T-helper 2 cell treated with Interferon-gamma antibody and Interleukin-4, amounts not matched to agents 5 μg/mL and 100 μg/mL, for 36 hours (primary cell): ENCODE measurements at regions not wholly inside any gene's neighbourhood (a gene's known extent, or its start where the extent isn't known, plus 50 kb on each side); places are given as distances from the start of the nearest gene placed in this dataset.

Experiments
- DNase-seq: peaks from one replicate; pipeline ENCODE4 v3.0.0; 2021; ENCODE audit warnings: low spot score
- H3K27ac Mint-ChIP-seq: one replicate; pipeline ENCODE4 v1.8.0; 2021; ENCODE audit warnings: mild to moderate bottlenecking, mixed read lengths
- H3K27me3 Mint-ChIP-seq: one replicate; pipeline ENCODE4 v1.8.0; 2021; ENCODE audit warnings: low read depth, mixed read lengths
- H3K36me3 Mint-ChIP-seq: one replicate; pipeline ENCODE4 v1.8.0; 2021; ENCODE audit warnings: low read depth, mixed read lengths
- H3K4me1 Mint-ChIP-seq: one replicate; pipeline ENCODE4 v1.8.0; 2021; ENCODE audit warnings: low read depth, mixed read lengths
- H3K4me3 Mint-ChIP-seq: one replicate; pipeline ENCODE4 v1.8.0; 2022; ENCODE audit warnings: mild to moderate bottlenecking, moderate library complexity, mixed read lengths
- H3K9me3 Mint-ChIP-seq: one replicate; pipeline ENCODE4 v1.8.0; 2021; ENCODE audit warnings: mixed read lengths

DNA sequence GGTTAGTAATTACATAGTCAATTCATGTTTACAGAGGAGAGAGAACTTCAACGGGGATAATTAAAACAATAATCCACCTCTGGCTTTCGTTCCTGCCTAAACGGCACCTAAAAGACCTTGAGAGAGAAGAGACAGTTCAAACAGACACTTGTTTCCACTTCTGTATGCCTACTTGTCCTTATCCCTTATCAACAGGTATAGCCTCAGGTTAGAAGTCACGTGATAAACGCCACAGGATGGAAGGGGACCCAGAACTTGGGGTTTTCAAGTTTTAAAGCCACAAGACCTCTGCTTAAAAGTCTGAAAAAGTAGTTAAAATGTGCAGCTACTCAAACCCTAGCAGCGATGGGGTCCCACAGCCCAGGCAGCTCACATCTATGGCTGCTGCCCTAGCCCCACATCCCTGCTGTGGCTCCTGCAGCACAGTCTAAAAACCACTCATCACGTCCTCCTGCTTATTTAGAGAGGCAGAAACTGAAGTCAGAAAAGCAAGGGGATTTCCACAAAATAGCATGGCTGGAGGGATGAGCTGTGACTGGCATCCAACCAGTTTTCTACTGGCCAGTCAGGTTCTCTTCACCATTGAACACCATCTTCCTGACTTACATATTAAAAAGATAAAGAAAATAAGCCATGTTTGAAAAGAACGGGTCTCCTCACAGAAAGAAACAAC lies 51.2 kb upstream of the SEC16B start:
- H3K4me3 Mint-ChIP-seq, result no peak overlapping the region
- no peak for DNase-seq
- peaks cover 4% of the 10 kb centered on the region for H3K9me3 Mint-ChIP-seq
- H3K4me1 Mint-ChIP-seq, result no peaks in the 10 kb centered on the region
- no peak overlapping the region for H3K27ac Mint-ChIP-seq
- H3K27me3 Mint-ChIP-seq, result no peaks in the 10 kb centered on the region
- H3K36me3 Mint-ChIP-seq, result no peaks in the 10 kb centered on the region

GRCh38 chr1:178021950-178022349 lies 52.1 kb upstream of the SEC16B start:
- Mint-ChIP-seq H3K27me3 (no peaks in the 10 kb centered on the region), H3K9me3 (peaks cover 4% of the 10 kb centered on the region), H3K4me1 (no peaks in the 10 kb centered on the region), H3K4me3 (no peak overlapping the region), H3K36me3 (no peaks in the 10 kb centered on the region), H3K27ac (no peak overlapping the region)
- no peak for DNase-seq

DNA sequence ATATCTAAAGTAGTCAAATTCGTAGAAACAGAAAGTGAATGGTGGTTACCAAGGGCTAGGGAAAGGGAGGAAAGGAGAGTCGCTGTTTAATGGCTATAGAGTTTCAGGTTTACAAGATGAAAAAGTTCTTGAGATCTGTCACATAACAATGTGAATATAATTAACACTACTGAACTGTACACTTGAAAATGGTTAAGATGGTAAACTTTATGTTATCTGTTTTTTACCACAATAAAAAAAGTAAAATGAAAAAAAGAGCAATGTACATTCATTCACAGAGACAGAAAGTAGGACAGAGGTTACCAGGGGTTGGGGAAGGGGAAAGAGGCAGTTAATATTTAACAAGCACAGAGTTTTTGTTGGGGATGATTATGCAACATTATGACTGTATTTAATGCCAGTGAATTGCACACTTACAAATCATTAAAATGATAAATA lies 53.3 kb upstream of the SEC16B start:
- Mint-ChIP-seq H3K4me1 (no peaks in the 10 kb centered on the region), H3K27ac (no peak overlapping the region), H3K9me3 (no peaks in the 10 kb centered on the region), H3K4me3 (no peak overlapping the region), H3K27me3 (no peaks in the 10 kb centered on the region), H3K36me3 (no peaks in the 10 kb centered on the region)
- no peak for DNase-seq

DNA sequence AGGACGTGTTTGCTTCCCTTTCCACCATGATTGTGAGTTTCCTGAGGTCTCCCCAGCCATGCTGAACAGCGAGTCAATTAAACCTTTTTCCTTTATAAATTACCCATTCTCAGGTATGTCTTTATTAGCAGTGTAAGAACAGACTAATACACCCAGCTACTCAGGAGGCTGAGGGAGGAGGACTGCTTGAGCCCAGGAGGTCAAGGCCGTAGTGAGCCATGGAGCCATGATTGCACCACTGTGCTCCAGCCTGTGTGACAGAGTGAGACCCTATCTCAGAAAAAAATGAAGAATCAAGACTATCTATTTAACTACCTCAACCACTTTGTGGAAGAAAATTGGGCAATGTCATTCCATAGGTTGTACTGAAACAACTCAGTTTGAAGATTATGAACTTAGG lies 54.6 kb upstream of the SEC16B start:
- Mint-ChIP-seq H3K36me3 (no peaks in the 10 kb centered on the region), H3K9me3 (no peaks in the 10 kb centered on the region), H3K4me1 (no peaks in the 10 kb centered on the region), H3K27ac (no peak overlapping the region), H3K4me3 (no peak overlapping the region), H3K27me3 (no peaks in the 10 kb centered on the region)
- no peak for DNase-seq

DNA sequence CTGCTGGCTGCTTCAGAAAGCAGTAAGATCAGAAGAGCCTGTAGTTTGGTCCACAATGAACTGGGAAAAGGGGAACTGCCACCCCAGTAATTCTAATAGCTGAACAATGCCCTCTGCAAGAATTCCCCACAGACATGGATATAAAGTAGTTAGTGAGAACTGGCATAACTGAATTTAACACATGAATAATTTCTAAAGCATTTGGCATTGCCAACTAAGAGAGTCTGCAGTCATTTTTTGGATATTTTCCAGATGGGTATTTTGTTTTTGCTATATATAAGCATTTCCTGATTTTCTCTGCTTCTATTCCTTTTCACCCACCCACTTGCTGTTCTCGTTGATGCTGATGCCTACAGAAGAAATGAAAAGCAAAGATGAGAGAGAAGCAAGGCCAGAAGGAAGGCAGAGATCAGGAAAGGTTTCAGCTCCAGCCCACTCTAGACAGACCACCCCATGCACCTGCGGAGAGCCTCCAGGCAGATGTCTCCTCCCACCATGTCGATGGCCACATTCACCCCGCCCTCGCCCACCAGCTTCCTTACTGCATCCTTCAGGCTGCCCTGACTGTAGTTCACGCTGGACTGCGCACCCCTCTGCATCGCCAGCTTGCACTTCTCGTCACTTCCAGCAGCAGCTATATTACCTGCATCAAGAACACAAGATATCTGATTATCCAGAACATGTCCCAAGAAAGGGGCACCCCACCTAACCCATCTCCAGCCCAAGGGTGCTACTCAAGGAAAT lies 55.9 kb upstream of the SEC16B start:
- Mint-ChIP-seq H3K36me3 (no peaks in the 10 kb centered on the region), H3K9me3 (no peaks in the 10 kb centered on the region), H3K4me3 (no peak overlapping the region), H3K27me3 (no peaks in the 10 kb centered on the region), H3K27ac (no peak overlapping the region), H3K4me1 (no peaks in the 10 kb centered on the region)
- DNase-seq, result no peak

GRCh38 chr1:178028841-178029481 lies 59.1 kb upstream of the SEC16B start:
- no peak overlapping the region for H3K27ac Mint-ChIP-seq
- H3K9me3 Mint-ChIP-seq, result no peaks in the 10 kb centered on the region
- H3K27me3 Mint-ChIP-seq, result no peaks in the 10 kb centered on the region
- H3K4me3 Mint-ChIP-seq, result no peak overlapping the region
- no peaks in the 10 kb centered on the region for H3K4me1 Mint-ChIP-seq
- no peaks in the 10 kb centered on the region for H3K36me3 Mint-ChIP-seq
- DNase-seq, result no peak

DNA sequence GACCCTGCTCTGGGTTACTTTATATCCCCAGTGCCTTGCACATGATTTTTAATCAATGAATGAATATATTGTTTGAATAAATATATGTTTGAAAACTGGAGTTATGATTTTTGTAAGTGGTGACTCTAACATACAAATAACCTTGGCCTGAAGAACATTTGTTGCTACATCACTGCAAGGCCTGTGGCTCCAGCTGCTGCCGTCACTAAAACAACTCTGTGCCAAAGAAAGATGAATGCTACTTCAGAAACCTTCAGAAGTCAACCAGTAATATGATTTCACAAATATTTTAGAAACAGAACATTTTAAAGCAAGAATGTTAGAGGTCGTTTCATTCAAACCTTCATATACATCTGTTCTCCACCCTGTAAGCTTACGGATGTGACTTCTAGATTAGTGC lies 60.6 kb upstream of the SEC16B start:
- H3K9me3 Mint-ChIP-seq, result no peaks in the 10 kb centered on the region
- no peak overlapping the region for H3K4me3 Mint-ChIP-seq
- DNase-seq, result no peak
- no peak overlapping the region for H3K27ac Mint-ChIP-seq
- H3K36me3 Mint-ChIP-seq, result no peaks in the 10 kb centered on the region
- H3K4me1 Mint-ChIP-seq, result no peaks in the 10 kb centered on the region
- H3K27me3 Mint-ChIP-seq, result no peaks in the 10 kb centered on the region

DNA sequence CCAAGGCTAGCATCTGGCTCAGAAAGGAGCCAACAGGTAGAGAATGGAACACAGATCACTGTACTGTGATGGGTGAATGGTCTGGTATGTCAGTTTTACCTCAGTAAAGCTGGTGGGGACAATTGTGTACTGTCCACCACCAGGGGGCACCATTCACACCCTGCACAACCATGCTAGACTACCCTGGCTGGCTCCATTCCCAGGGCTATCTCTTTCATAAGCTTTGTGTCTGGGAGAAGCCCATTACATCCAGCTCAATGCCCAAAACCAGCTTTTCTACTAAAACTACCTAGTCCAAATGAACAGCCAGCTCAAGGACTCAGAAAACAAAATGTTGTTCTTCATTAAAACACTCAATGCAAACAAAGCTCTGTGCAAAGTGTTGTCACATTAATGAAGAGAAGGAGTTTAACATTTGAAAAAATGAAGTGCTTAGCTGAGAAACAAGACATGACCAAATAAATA lies 62.0 kb upstream of the RASAL2 start:
- H3K4me3 Mint-ChIP-seq, result no peak overlapping the region
- DNase-seq, result peak; percentile 4

GRCh38 chr1:178033019-178033418 lies 60.9 kb upstream of the RASAL2 start:
- Mint-ChIP-seq H3K27ac (no peak overlapping the region), H3K9me3 (no peaks in the 10 kb centered on the region), H3K36me3 (no peaks in the 10 kb centered on the region), H3K4me1 (no peaks in the 10 kb centered on the region), H3K27me3 (peaks cover 7% of the 10 kb centered on the region), H3K4me3 (no peak overlapping the region)
- no peak for DNase-seq

More for the DNA sequence above, 62.0 kb upstream of the RASAL2 start:
- H3K27me3 Mint-ChIP-seq, result peaks cover 4% of the 10 kb centered on the region
- no peaks in the 10 kb centered on the region for H3K9me3 Mint-ChIP-seq
- no peak overlapping the region for H3K27ac Mint-ChIP-seq
- H3K36me3 Mint-ChIP-seq, result no peaks in the 10 kb centered on the region
- no peaks in the 10 kb centered on the region for H3K4me1 Mint-ChIP-seq

DNA sequence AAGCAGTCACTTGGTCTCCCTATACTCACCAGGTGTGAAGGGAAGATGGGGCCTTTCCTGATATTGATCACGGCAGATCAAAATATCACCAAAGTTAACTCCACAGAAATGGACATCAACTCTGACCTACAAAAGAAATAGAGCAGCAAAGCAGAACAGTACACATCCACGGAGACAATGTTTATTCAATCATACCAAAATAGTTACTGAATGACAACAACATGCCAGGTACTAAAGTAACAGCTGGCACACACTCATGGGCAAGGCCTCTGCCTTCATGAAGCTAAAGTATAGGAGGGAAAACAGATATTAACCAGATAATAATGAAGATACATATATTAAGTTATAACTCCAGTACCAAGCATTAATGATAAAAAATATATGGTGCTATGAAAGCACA lies 59.2 kb upstream of the RASAL2 start:
- Mint-ChIP-seq H3K36me3 (no peaks in the 10 kb centered on the region), H3K27ac (no peak overlapping the region), H3K4me1 (no peaks in the 10 kb centered on the region), H3K27me3 (peaks cover 12% of the 10 kb centered on the region), H3K4me3 (no peak overlapping the region), H3K9me3 (no peaks in the 10 kb centered on the region)
- no peak for DNase-seq

DNA sequence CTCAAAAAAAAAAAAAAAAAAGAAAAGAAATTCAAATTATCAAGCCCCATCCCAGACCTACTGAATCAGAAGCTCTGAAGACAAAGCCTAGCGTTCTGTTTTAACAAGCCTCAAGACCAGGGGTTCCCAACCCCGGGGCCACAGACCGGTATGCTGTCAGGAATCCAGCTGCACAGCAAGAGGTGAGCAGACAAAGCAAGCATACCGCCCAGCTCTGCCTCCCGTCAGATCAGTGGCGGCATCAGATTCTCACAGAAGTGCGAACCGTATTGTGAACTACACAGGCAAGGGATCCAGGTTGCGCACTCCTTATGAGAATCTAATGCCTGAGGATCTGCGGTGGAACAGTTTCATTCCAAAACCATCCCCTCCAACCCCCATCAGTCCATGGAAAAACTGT lies 57.8 kb upstream of the RASAL2 start:
- no peak overlapping the region for H3K27ac Mint-ChIP-seq
- H3K27me3 Mint-ChIP-seq, result peaks cover 12% of the 10 kb centered on the region
- no peak for DNase-seq
- no peaks in the 10 kb centered on the region for H3K9me3 Mint-ChIP-seq
- H3K4me3 Mint-ChIP-seq, result no peak overlapping the region
- H3K4me1 Mint-ChIP-seq, result no peaks in the 10 kb centered on the region
- no peaks in the 10 kb centered on the region for H3K36me3 Mint-ChIP-seq

- no peak for DNase-seq
- H3K27ac Mint-ChIP-seq, result no peak overlapping the region
- H3K27me3 Mint-ChIP-seq, result peaks cover 12% of the 10 kb centered on the region
- no peaks in the 10 kb centered on the region for H3K4me1 Mint-ChIP-seq
- H3K36me3 Mint-ChIP-seq, result no peaks in the 10 kb centered on the region
- no peak overlapping the region for H3K4me3 Mint-ChIP-seq
- H3K9me3 Mint-ChIP-seq, result no peaks in the 10 kb centered on the region
Measured at GRCh38 chr1:178037510-178038253, 56.2 kb upstream of the RASAL2 start.

- no peak overlapping the region for H3K27ac Mint-ChIP-seq
- H3K36me3 Mint-ChIP-seq, result no peaks in the 10 kb centered on the region
- H3K4me1 Mint-ChIP-seq, result no peaks in the 10 kb centered on the region
- no peak for DNase-seq
- no peak overlapping the region for H3K4me3 Mint-ChIP-seq
- peaks cover 12% of the 10 kb centered on the region for H3K27me3 Mint-ChIP-seq
- no peaks in the 10 kb centered on the region for H3K9me3 Mint-ChIP-seq
Measured at GRCh38 chr1:178038372-178038771, 55.5 kb upstream of the RASAL2 start.

DNA sequence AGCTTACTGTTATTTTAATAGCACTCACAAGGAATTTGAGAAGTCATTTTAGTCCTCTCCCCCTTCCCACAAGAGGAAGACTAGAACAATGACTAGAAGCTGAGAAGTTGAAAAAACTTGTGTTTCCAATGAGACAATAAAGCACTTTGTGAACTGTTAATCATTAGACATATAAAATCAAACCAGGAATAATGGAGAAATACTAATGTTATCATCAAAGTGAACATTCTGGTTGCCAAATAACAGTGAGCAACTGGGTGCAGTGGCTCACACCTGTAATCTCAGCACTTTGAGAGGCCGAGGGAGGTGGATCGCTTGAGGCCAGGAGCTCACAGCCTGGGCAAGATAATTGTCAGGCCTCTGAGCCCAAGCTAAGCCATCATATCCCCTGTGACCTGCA lies 54.0 kb upstream of the RASAL2 start:
- no peak for DNase-seq
- H3K36me3 Mint-ChIP-seq, result no peaks in the 10 kb centered on the region
- no peak overlapping the region for H3K27ac Mint-ChIP-seq
- no peaks in the 10 kb centered on the region for H3K9me3 Mint-ChIP-seq
- H3K27me3 Mint-ChIP-seq, result peaks cover 12% of the 10 kb centered on the region
- no peak overlapping the region for H3K4me3 Mint-ChIP-seq
- H3K4me1 Mint-ChIP-seq, result no peaks in the 10 kb centered on the region
